Activated naive CD8-positive, alpha-beta T cell treated with anti-CD3 and anti-CD28 coated beads, Interleukin-2, amount 10 ng/mL, durations not matched to agents 7 days and 5 days (primary cell): ENCODE measurements at regions not wholly inside any gene's neighbourhood (a gene's known extent, or its start where the extent isn't known, plus 50 kb on each side); places are given as distances from the start of the nearest gene placed in this dataset.

Source experiments
- ATAC-seq: fragments of 150-1000 bp; cut with Tn5 transposase; one replicate; pipeline ENCODE4 v1.10.0; 2021; ENCODE audit warnings: low read depth, moderate library complexity
- POLR2A ChIA-PET: fragments of 350-600 bp; sonication (Branson Sonifier 250); formaldehyde crosslinking; loops from one replicate; lab custom pipeline; 2021; ENCODE audit warnings: antibody characterized with exemption; lab: Charles Lee
- DNase-seq: peaks from one replicate; pipeline ENCODE4 v3.0.0; 2021
- H3K27ac Mint-ChIP-seq: one replicate; pipeline ENCODE4 v1.8.0; 2022; ENCODE audit warnings: mild to moderate bottlenecking, mixed read lengths
- H3K27me3 Mint-ChIP-seq: one replicate; pipeline ENCODE4 v1.8.0; 2022; ENCODE audit warnings: mild to moderate bottlenecking, moderate library complexity, mixed read lengths
- H3K36me3 Mint-ChIP-seq: one replicate; pipeline ENCODE4 v1.8.0; 2021; ENCODE audit warnings: mild to moderate bottlenecking, mixed read lengths
- H3K4me1 Mint-ChIP-seq: one replicate; pipeline ENCODE4 v1.8.0; 2021; ENCODE audit warnings: mixed read lengths
- H3K4me3 Mint-ChIP-seq: one replicate; pipeline ENCODE4 v1.8.0; 2022; ENCODE audit warnings: mild to moderate bottlenecking, moderate library complexity, mixed read lengths
- H3K9me3 Mint-ChIP-seq: one replicate; pipeline ENCODE4 v1.8.0; 2021; ENCODE audit warnings: mixed read lengths

DNA sequence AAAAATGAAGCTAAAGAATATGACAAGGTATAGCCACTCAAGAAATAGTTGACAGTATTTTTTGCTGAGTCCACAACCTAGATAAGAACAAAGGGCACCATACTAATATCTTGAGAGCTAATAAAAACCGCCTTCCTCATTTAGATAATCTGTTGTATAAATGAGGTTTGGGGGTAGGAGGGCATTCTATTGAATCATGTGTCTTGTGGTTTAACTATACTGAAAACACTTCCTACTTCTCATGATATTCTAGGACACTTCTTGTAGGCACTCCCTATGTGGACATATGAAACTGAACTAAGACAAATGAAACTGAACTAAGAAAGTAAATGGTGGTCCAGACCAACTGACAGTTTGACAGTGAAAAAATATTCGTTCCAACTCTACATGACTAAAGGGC, 1268.5 kb upstream of the C9orf72 start:
- H3K27ac Mint-ChIP-seq, result no peak overlapping the region
- POLR2A ChIA-PET, result no interaction called here
- H3K4me3 Mint-ChIP-seq, result no peak overlapping the region
- H3K4me1 Mint-ChIP-seq, result no peaks in the 10 kb centered on the region
- H3K9me3 Mint-ChIP-seq, result no peaks in the 10 kb centered on the region
- DNase-seq, result no peak
- ATAC-seq, result no peak
- no peaks in the 10 kb centered on the region for H3K27me3 Mint-ChIP-seq
- H3K36me3 Mint-ChIP-seq, result no peaks in the 10 kb centered on the region

DNA sequence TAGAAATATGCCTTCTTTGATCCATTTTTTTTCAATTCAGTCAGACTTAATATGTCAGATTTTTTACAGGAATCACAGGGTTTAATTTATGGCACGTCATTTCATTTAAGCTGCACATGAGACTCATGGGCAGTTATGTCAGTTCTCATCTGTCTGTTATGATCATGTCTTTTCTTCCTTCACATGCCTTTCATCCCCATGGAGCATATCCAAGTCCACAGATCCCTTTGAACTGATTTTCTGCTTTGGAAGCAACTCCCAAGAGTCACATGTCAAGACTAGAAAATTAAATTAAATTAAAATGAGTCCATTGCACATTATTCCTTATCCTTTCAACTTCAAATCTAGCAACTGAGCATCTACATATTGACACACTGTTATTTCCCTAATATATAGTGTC, 1274.0 kb upstream of the C9orf72 start:
- no peaks in the 10 kb centered on the region for H3K9me3 Mint-ChIP-seq
- no peak overlapping the region for H3K27ac Mint-ChIP-seq
- POLR2A ChIA-PET, result no interaction called here
- no peak overlapping the region for H3K4me3 Mint-ChIP-seq
- H3K27me3 Mint-ChIP-seq, result no peaks in the 10 kb centered on the region
- no peaks in the 10 kb centered on the region for H3K4me1 Mint-ChIP-seq
- no peaks in the 10 kb centered on the region for H3K36me3 Mint-ChIP-seq
- ATAC-seq (no peak), DNase-seq (no peak)

DNA sequence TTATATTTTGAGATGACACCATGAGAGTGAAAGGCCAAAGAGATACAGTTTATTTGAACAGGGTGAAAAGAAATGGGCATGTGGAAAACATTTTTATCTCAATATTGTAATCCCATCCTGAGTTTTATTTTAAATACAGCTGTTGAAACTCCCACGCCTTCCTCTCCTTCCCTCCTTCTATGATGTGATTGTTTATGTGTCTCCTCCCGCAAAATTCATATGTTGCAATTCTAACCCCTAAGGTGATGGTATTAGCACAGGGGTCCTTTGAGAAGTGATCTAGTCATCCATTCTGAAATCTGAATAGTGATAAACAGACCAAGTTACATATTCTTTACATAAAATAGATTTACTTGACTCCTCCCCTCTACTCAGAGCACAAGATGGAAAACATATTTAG, 1275.4 kb upstream of the C9orf72 start:
- no peak overlapping the region for H3K4me3 Mint-ChIP-seq
- no peak for DNase-seq
- H3K4me1 Mint-ChIP-seq, result no peaks in the 10 kb centered on the region
- no peak overlapping the region for H3K27ac Mint-ChIP-seq
- no peaks in the 10 kb centered on the region for H3K36me3 Mint-ChIP-seq
- POLR2A ChIA-PET, result no interaction called here
- no peaks in the 10 kb centered on the region for H3K9me3 Mint-ChIP-seq
- no peaks in the 10 kb centered on the region for H3K27me3 Mint-ChIP-seq
- ATAC-seq, result no peak

DNA sequence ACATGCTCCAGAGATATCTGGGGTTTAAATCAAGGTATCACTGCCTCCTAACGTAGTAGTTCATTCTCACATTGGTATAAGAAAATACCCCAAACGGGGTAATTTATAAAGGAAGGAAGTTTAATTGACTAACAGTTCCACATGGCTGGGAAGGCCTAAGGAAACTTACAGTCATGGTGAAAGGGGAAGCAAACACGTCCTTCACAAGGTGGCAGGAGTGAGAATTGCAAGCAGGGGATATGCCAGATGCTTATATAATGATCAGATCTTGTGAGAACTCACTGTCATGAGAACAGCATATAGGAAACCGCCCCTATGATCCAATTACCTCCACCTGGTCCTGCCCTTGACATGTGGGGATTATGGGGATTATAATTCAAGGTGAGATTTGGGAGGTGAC, 1280.2 kb upstream of the C9orf72 start:
- ATAC-seq, result no peak
- Mint-ChIP-seq H3K27me3 (no peaks in the 10 kb centered on the region), H3K36me3 (no peaks in the 10 kb centered on the region), H3K27ac (no peak overlapping the region), H3K9me3 (no peaks in the 10 kb centered on the region), H3K4me3 (no peak overlapping the region), H3K4me1 (no peaks in the 10 kb centered on the region)
- POLR2A ChIA-PET, result no interaction called here
- no peak for DNase-seq

DNA sequence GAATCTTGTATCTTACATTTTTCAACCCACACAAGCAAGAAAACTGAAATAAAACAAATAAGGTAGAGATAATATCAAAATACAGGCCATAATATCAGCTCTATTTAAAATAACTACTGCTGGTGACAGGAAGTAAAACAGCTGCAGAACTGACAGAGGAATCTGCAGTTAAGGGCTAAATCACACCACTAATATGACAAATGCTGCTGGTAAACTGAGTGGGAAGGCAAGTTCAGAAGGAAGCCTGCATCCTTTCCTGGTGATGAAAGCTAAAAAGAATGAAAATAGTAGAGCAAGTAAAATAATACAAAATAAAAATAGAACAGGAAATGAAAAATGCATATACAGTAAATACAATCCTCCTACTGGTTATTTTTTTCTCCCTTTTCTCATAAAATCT, 1293.7 kb upstream of the C9orf72 start:
- H3K36me3 Mint-ChIP-seq, result no peaks in the 10 kb centered on the region
- ATAC-seq (no peak), DNase-seq (no peak)
- H3K4me1 Mint-ChIP-seq, result no peaks in the 10 kb centered on the region
- H3K27me3 Mint-ChIP-seq, result no peaks in the 10 kb centered on the region
- no peaks in the 10 kb centered on the region for H3K9me3 Mint-ChIP-seq
- no peak overlapping the region for H3K4me3 Mint-ChIP-seq
- H3K27ac Mint-ChIP-seq, result no peak overlapping the region
- POLR2A ChIA-PET, result no interaction called here

DNA sequence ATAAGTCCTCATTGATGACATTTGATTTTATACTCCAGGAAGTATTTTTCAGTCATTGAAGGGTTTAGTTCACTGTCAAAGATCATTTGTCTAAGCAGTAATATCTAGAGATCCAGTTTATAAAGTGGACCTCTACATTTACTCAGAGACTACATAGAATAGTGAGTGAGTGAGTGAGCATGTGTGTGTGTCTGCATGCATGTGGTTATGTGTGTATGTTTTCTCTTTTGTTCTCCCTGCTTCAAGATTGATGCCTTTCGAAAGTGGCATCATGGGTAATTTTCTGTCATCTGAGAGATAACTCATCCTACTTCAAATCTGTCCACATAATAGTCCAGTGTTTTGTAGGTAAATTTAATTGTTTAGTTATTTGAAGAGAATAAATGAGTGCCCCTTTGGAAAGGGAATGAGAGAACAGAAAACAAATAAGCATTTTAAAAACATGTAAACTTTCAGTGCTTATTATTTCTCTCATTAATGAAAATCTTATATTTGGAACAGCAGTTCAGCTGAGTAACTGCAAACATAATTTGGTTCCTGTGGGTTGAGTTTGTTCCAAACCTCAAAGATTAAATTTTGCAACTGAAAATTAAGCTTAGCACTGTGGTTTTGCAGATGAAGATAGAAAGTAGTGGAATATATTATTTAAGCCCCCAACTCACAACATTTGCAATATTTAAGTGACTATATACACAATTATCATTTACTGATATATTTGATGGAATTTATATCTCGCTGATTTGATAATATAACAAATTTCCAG, 1295.1 kb upstream of the C9orf72 start:
- ATAC-seq, result no peak
- no peaks in the 10 kb centered on the region for H3K36me3 Mint-ChIP-seq
- H3K27me3 Mint-ChIP-seq, result no peaks in the 10 kb centered on the region
- no peak for DNase-seq
- no peaks in the 10 kb centered on the region for H3K4me1 Mint-ChIP-seq
- H3K4me3 Mint-ChIP-seq, result no peak overlapping the region
- H3K27ac Mint-ChIP-seq, result no peak overlapping the region
- H3K9me3 Mint-ChIP-seq, result no peaks in the 10 kb centered on the region
- POLR2A ChIA-PET, result no interaction called here

DNA sequence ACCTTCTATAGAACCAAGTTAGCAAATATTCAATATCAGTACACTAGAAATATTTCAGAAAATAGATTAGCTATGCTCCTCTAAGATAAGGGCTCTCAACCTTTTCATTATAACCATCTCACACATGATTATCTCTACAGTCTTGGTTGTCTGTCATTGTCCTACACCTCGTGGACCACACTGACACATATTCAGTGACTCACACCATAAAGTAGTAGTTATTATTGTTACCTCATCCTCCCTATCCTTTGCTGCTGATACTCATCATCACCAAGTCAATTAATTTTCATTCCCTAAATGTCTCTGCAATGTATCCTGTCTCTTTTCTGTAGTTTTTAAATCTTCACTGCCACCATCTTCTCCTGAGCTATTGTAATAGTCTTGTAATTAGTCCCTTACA, 1309.2 kb upstream of the C9orf72 start:
- ATAC-seq, result no peak
- no peaks in the 10 kb centered on the region for H3K9me3 Mint-ChIP-seq
- no peak overlapping the region for H3K4me3 Mint-ChIP-seq
- no peak for DNase-seq
- POLR2A ChIA-PET, result no interaction called here
- no peaks in the 10 kb centered on the region for H3K4me1 Mint-ChIP-seq
- H3K27me3 Mint-ChIP-seq, result no peaks in the 10 kb centered on the region
- H3K27ac Mint-ChIP-seq, result no peak overlapping the region
- H3K36me3 Mint-ChIP-seq, result no peaks in the 10 kb centered on the region

DNA sequence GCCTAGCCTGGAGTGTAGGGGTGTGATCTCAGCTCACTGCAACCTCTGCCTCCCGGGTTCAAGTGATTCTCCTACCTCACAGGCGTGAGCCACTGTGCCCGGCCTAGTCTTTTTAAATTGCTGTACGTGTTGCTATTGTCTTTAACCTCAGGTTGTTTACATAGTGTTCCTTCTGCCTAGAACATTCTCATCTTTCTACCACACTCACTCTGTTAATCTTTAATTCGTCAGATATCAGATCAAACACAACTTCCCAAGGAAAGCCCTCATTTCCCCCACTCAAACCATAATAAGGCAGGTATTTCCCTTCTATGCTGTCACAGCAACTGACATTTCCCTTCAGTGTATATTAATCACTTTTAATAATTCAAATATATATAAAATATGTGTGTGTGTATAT, 1310.0 kb upstream of the C9orf72 start:
- Mint-ChIP-seq H3K9me3 (no peaks in the 10 kb centered on the region), H3K27ac (no peak overlapping the region), H3K36me3 (no peaks in the 10 kb centered on the region), H3K4me3 (no peak overlapping the region), H3K27me3 (no peaks in the 10 kb centered on the region), H3K4me1 (no peaks in the 10 kb centered on the region)
- DNase-seq, result no peak
- ATAC-seq, result no peak
- POLR2A ChIA-PET, result no interaction called here

DNA sequence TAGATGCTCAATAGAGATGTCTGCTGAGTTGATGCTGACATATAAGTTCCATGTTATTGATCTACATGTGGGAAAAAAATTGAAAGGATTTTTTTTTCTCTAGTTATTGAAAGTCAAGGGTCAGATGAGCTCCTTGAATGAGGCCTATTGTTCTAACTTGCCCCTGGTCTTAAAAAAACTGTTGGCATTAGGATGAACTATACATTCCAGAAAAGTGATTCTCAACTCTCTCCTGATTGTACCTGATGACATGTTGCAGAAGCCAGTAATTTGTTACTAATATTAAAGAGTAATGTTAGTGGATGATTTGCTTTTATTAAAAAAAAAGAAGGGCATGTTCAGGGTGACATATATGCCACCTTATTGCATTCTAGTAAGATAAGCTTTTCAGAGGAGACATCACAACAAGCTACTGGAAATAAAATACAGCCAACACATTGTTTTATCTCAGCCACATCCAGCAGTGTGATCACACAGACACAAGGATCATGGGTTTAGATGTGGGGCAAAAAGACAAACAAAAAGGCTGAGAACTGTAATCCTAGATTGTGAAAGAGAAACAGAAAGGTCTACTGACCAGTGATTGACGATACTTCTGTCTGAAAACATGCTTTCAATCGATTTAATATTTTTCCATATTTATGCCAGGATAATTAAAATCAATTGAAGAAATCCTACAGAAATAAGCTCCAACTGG, 1314.1 kb upstream of the C9orf72 start:
- POLR2A ChIA-PET, result no interaction called here

DNA sequence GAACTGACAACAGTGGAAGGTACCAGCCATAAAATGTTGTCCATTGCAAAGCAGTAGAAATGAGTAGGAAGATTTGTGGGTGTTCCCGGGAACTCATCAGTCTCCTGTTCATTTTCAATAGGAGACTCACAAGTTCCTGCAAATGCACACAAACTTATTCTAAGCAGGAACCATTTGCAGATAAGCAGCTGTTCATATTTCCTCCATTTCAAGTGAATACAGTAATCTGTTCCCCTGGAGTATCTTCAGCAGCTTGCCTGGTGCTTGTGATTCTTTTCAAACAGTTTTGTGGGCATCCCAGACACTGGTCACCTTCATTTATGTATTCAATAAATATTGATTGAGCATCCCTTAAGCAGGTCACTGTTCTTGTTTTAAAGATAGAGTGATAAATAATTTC, 1315.5 kb upstream of the C9orf72 start:
- Mint-ChIP-seq H3K9me3 (peaks cover 2% of the 10 kb centered on the region), H3K36me3 (no peaks in the 10 kb centered on the region), H3K27ac (no peak overlapping the region), H3K4me3 (no peak overlapping the region), H3K27me3 (no peaks in the 10 kb centered on the region), H3K4me1 (no peaks in the 10 kb centered on the region)
- POLR2A ChIA-PET, result no interaction called here
- ATAC-seq (no peak), DNase-seq (no peak)

More for the DNA sequence above, 1314.1 kb upstream of the C9orf72 start:
- no peaks in the 10 kb centered on the region for H3K4me1 Mint-ChIP-seq
- no peak for ATAC-seq
- no peaks in the 10 kb centered on the region for H3K9me3 Mint-ChIP-seq
- H3K27me3 Mint-ChIP-seq, result no peaks in the 10 kb centered on the region
- no peaks in the 10 kb centered on the region for H3K36me3 Mint-ChIP-seq
- no peak for DNase-seq
- no peak overlapping the region for H3K4me3 Mint-ChIP-seq
- H3K27ac Mint-ChIP-seq, result no peak overlapping the region

DNA sequence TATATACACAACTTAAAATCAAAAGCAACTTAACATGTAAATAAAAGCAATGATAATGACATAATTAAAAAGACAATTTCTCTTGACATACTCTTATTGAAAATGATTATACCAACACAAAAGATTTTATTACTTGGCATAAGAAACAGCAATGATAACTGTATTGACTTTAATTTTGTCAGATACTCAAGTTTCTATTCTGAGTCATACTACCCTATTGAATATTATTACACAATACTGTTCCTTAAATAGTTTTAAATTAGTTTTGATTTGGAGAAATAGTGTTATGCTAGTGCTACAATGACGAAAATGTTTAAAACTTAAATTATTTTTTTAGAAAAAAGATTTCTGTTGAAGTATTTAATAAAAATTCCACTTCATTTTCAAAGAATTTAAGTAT, 1319.3 kb upstream of the C9orf72 start:
- Mint-ChIP-seq H3K4me1 (no peaks in the 10 kb centered on the region), H3K27me3 (no peaks in the 10 kb centered on the region), H3K36me3 (no peaks in the 10 kb centered on the region), H3K4me3 (no peak overlapping the region), H3K9me3 (peaks cover 2% of the 10 kb centered on the region), H3K27ac (no peak overlapping the region)
- no peak for DNase-seq
- POLR2A ChIA-PET, result no interaction called here
- no peak for ATAC-seq

DNA sequence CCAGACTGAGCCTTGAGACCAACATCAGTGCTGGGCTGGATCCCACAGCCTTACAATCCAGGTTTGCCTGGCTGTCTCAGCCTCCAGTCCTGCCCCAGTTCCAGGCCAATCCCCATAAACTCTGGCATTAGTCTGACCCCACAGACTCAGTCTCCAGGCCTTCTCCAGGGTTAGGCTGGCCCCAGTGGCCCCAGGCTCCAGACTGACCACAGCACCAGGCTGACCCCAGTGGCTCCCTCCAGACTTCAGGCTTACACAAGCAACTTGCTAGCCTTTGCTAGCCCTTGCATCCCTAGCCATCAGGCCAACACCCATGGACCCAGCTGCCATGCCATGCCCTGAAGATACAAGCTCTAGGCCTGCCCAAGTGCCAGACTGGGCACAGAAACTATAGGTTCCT, 1326.0 kb upstream of the C9orf72 start:
- no peaks in the 10 kb centered on the region for H3K36me3 Mint-ChIP-seq
- no peaks in the 10 kb centered on the region for H3K4me1 Mint-ChIP-seq
- ATAC-seq (no peak), DNase-seq (no peak)
- peaks cover 5% of the 10 kb centered on the region for H3K9me3 Mint-ChIP-seq
- no peaks in the 10 kb centered on the region for H3K27me3 Mint-ChIP-seq
- H3K4me3 Mint-ChIP-seq, result no peak overlapping the region
- no peak overlapping the region for H3K27ac Mint-ChIP-seq
- POLR2A ChIA-PET, result no interaction called here

DNA sequence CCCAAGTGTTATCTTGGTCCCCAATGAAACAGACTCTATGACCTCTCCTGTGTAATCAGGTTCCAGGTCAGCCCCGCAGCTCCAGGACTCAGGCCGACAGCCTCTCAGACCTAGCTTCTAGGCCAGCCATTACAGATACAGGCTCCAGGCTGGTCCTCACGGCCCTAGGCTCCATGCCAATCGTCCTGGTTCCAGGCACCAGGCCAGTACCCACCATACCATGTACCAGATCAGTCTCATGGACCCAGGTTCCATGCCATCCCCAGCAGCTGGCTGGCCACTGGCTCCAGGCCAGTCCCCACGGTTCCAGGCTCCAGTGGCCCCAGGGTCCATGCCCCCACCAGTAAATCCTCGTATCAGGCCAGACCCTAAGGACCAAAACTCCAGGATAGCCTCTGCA, 1326.6 kb upstream of the C9orf72 start:
- H3K9me3 Mint-ChIP-seq, result peaks cover 7% of the 10 kb centered on the region
- POLR2A ChIA-PET, result no interaction called here
- no peaks in the 10 kb centered on the region for H3K4me1 Mint-ChIP-seq
- no peaks in the 10 kb centered on the region for H3K36me3 Mint-ChIP-seq
- no peaks in the 10 kb centered on the region for H3K27me3 Mint-ChIP-seq
- no peak overlapping the region for H3K27ac Mint-ChIP-seq
- no peak overlapping the region for H3K4me3 Mint-ChIP-seq
- no peak for DNase-seq
- no peak for ATAC-seq

DNA sequence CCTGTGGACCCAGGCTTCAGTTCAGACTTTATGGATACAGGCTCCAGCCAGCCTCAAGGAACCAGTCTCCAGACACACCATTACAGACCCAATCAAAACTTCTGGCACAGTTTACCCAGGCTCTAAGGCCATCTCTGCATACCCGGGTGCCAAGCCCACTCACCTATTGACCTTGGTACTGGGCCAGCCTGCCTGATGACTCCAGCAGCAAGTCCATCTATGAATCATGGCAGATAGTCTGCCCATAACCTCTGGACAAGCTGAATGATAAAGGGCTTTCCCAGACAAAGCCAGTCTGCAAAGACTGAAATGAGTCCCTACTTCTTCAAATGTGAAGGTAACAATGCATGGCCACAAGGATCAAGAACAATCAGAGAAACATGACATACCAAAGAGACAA, 1327.1 kb upstream of the C9orf72 start:
- Mint-ChIP-seq H3K27me3 (no peaks in the 10 kb centered on the region), H3K4me1 (no peaks in the 10 kb centered on the region), H3K9me3 (peaks cover 7% of the 10 kb centered on the region), H3K27ac (no peak overlapping the region), H3K36me3 (no peaks in the 10 kb centered on the region), H3K4me3 (no peak overlapping the region)
- ATAC-seq (no peak), DNase-seq (no peak)
- POLR2A ChIA-PET, result no interaction called here
